Right lobe of liver (tissue), 6 donors: ENCODE measurements at regions not wholly inside any gene's neighbourhood (a gene's known extent, or its start where the extent isn't known, plus 50 kb on each side); places are given as distances from the start of the nearest gene placed in this dataset.

Experiments
- ATAC-seq, 4 donors: fragments of 200-7000 bp; cut with Tn5 transposase; one replicate each; pipeline ENCODE4 v1.9.1; 2020; ENCODE audit warnings: mild to moderate bottlenecking in 4 of 4, moderate library complexity in 4 of 4
- DNase-seq, 3 donors: peaks; one replicate each; pipeline ENCODE4 v3.0.0-alpha.2; 2020
- H3K27ac ChIP-seq, 3 donors: fragments of 200-600 bp; one replicate each; pipeline ENCODE4 v1.8.0; 2022
- H3K27me3 ChIP-seq, 2 donors: fragments of 200-600 bp; one replicate each; pipeline ENCODE4 v1.8.0; 2022
- H3K36me3 ChIP-seq, 4 donors: fragments of 200-600 bp; sonication (generic) in 1 of 4; one replicate each; pipeline versions ENCODE4 v1.5.1 to v1.8.0; 2017 to 2022; ENCODE audit warnings: control low read depth in 1 of 4
- H3K4me1 ChIP-seq, 4 donors: fragments of 200-600 bp; sonication (generic) in 1 of 4; one replicate each; pipeline versions ENCODE4 v1.5.1 to v1.8.0; 2017 to 2022; ENCODE audit warnings: control low read depth in 1 of 4
- H3K4me3 ChIP-seq, 3 donors: fragments of 200-600 bp; one replicate each; pipeline ENCODE4 v1.8.0; 2022
- H3K9me3 ChIP-seq, 4 donors: fragments of 200-600 bp; sonication (generic) in 1 of 4; one replicate each; pipeline versions ENCODE4 v1.5.1 to v1.8.0; 2017 to 2022; ENCODE audit warnings: control low read depth in 1 of 4
- POLR2A ChIP-seq: fragments of 450-650 bp; IDR thresholded peaks from one replicate; pipeline ENCODE4 v1.6.1; 2017; ENCODE audit warnings: antibody characterized with exemption, mild to moderate bottlenecking
- WGBS: methylation state at CpG from one replicate; pipeline ENCODE4 v1.1.6; 2018; ENCODE audit warnings: low coverage, low lambda C conversion rate; ENCODE audit not compliant: insufficient coverage; ENCODE audit errors: missing lambda C conversion rate; 5-methylcytosine and 5-hydroxymethylcytosine counted together
- intact Hi-C, 2 donors: fragments of 100-400 bp; cut with DNase I; formaldehyde crosslinking; loops; one replicate each; pipeline versions ENCODE4 v1.11.2 to v1.14.1; 2022
- TF ChIP-seq, protein P1 (sequence below), 4 donors: fragments of 200-600 bp in 3 of 4; fragments of 450-650 bp in 1 of 4; IDR thresholded peaks; one replicate each; pipeline versions ENCODE4 v1.5.1 to v1.8.0; 2016 to 2022; ENCODE audit warnings: antibody characterized with exemption in 4 of 4, mild to moderate bottlenecking in 2 of 4
- donor health status: DM: no; HTN: yes; CAD: no.
- donor health status: DM: no; HTN: no; CAD: no.
- donor health status: DM: no; HTN: no; CAD: no.
- donor health status: DM: no; HTN: yes; CAD: no.
- donor health status: DM: no; HTN: yes; CAD: no.

DNA sequence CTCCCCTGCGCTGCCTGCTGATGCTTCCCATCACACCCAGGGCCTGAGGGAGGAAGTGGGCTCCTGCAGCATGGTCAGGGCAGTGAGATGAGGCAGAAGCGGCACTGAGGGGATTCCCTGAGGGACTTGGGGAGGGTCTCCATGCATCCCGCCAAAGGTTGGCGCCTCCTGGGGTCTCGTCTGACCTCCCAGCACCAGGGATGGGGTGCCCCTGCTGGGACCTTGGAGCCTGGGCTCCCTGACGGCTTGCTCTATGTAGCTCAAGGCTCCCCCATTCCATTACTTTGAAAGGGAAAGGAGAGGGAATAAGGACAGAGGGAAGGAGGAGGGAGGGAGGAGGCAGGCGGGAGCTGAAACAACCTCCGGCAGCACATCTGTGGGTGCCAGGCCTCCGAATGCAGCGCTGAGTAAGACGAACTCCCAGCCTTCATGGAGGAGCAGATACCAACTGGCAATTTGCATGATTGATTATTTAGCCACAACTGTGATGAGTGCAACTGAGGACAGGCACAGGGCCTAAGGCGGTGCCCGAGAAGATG is 259.3 kb downstream of the ERMARD start:
- no peak overlapping the region for H3K4me3 ChIP-seq
- ATAC-seq (peak in 1 of 4 donors; percentile 10), DNase-seq (no peak)
- H3K27me3 ChIP-seq = no peaks in the 10 kb centered on the region
- H3K36me3 ChIP-seq = no peaks in the 10 kb centered on the region
- TF ChIP-seq POLR2A = no peak
- TF ChIP-seq, protein P1, sequence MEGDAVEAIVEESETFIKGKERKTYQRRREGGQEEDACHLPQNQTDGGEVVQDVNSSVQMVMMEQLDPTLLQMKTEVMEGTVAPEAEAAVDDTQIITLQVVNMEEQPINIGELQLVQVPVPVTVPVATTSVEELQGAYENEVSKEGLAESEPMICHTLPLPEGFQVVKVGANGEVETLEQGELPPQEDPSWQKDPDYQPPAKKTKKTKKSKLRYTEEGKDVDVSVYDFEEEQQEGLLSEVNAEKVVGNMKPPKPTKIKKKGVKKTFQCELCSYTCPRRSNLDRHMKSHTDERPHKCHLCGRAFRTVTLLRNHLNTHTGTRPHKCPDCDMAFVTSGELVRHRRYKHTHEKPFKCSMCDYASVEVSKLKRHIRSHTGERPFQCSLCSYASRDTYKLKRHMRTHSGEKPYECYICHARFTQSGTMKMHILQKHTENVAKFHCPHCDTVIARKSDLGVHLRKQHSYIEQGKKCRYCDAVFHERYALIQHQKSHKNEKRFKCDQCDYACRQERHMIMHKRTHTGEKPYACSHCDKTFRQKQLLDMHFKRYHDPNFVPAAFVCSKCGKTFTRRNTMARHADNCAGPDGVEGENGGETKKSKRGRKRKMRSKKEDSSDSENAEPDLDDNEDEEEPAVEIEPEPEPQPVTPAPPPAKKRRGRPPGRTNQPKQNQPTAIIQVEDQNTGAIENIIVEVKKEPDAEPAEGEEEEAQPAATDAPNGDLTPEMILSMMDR (IDR thresholded peaks at IDR 0.05) = no peak
- H3K4me1 ChIP-seq = no peaks in the 10 kb centered on the region
- H3K9me3 ChIP-seq = no peaks in the 10 kb centered on the region
- H3K27ac ChIP-seq = no peak overlapping the region
- 65% methylated on average over 9 of the region's 13 CpGs for WGBS
- intact Hi-C loops = no loop called here

DNA sequence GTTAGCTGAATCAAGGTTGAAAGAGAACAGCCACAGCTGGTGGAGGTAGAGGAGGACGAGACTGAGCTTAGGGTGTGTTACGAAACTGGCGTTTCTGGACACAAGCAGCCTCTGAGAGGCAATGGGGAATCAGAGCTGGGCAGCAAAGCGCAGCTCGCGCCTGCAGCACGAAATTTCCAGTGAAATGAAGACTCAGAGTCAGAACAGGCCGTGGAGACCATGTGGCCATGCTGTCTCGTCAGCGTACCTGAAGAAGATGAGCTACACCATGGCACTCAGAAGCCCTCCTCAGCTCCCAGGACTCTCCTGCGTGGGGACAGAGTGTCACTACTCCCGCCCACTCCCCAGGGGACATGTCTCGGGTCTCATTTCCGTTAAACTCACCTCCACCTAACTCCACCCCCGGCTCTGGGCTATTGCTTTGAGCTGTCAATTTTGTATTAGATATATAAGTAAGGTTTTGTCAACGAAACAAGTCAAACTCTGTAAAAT is 256.9 kb downstream of the ERMARD start:
- intact Hi-C loops = no loop called here
- Histone ChIP-seq H3K27me3 (no peaks in the 10 kb centered on the region), H3K36me3 (no peaks in the 10 kb centered on the region), H3K4me1 (no peaks in the 10 kb centered on the region), H3K27ac (no peak overlapping the region), H3K4me3 (no peak overlapping the region), H3K9me3 (no peaks in the 10 kb centered on the region)
- no peak for TF ChIP-seq POLR2A
- TF ChIP-seq, protein P1 (IDR thresholded peaks at IDR 0.05) = no peak
- ATAC-seq (no peak), DNase-seq (no peak)
- WGBS = 70% methylated on average over 4 of the region's 16 CpGs

DNA sequence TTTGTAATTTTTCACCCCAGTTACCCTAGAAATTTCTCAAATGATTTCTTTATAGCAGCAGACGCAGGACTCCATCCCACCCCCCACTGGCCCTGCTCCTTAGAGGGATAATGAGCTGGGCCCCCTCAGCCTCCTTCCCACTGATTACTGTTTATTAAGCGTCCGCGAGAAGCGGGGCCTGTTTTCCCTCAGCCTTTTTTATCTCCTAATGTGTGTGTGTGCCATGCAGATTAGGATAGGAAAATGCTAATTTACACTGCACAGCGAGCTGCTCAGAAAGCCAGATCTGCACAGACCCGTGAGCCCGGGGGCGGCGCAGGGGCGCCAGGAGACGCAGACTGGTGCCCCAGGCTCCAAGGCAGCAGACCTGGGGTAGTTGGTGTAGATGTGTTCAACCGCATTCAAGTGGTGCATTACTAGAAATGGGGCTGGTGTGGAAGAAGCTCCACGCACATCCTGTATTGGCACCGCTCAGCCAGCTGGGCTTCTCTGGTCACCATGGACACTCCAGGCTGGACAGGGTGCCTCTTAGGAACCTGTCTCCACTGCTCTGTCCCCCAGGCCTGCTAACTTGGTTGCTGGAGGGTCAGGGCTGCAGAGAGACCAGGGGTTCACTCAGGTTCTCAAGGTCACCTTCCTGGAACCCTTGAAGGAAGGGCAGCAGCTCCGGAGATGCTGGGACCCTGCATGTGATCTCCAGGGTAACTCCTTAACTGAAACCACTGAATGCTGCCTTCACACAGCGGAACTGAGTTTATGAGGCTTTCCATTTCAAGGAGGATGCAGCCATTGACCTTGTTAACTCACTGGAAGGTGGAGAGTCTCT is 256.3 kb downstream of the ERMARD start:
- DNase-seq (no peak), ATAC-seq (peak in 1 of 4 donors; percentile 29)
- Histone ChIP-seq H3K27me3 (no peaks in the 10 kb centered on the region), H3K9me3 (no peaks in the 10 kb centered on the region), H3K4me3 (no peak overlapping the region), H3K36me3 (no peaks in the 10 kb centered on the region), H3K4me1 (no peaks in the 10 kb centered on the region), H3K27ac (no peak overlapping the region)
- TF ChIP-seq, protein P1 (IDR thresholded peaks at IDR 0.05) = no peak
- no peak for TF ChIP-seq POLR2A
- 63% methylated on average over 15 of the region's 17 CpGs for WGBS
- intact Hi-C loops = no loop called here

DNA sequence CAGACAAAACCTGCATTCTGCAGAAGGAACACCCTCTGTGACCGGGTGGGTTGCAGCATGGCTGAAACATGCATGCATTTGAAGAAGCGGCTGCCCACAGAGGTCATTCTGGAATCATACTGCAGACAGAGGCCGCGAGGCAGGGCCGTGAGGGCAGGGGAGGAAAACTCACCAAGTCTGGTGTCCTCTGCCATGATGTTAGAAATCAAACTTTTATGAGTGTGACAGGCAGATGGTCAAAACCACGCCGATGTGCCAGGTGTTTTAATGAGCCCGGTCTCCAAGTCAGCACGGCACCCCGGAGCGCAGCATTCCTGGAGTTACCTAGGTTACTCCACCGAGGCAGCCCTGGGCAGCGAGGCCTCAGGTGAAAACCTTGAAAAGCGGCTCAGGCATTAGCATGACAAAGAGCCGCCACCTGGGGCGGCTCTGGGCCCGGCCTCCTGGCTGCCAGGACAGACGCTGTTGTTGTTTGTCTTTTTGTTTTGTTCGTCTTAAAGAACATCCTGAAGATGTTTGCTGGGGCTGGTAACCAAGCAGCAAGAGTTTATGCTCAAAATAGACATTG is 255.6 kb downstream of the ERMARD start:
- Histone ChIP-seq H3K27me3 (no peaks in the 10 kb centered on the region), H3K36me3 (no peaks in the 10 kb centered on the region), H3K4me1 (no peaks in the 10 kb centered on the region), H3K4me3 (no peak overlapping the region), H3K27ac (no peak overlapping the region), H3K9me3 (no peaks in the 10 kb centered on the region)
- intact Hi-C loops = no loop called here
- 54% methylated on average over 18 of the region's 19 CpGs for WGBS
- ATAC-seq (no peak), DNase-seq (no peak)
- TF ChIP-seq, protein P1 (IDR thresholded peaks at IDR 0.05) = no peak
